ENCODE measurements at regions not wholly inside any gene's neighbourhood (a gene's known extent, or its start where the extent isn't known, plus 50 kb on each side); places are given as distances from the start of the nearest gene placed in this dataset.

GRCh38 chr2:40725040-40725439 lies 273.1 kb upstream of the SLC8A1 start:
- TF ChIP-seq CTCF (IDR thresholded peaks at IDR 0.05; ENCODE audit: low read depth, low read length) (no peak), EZH2phosphoT487 (IDR thresholded peaks at IDR 0.05; ENCODE audit: low read depth) (no peak)
